GM23248 (cell line): ENCODE measurements at regions not wholly inside any gene's neighbourhood (a gene's known extent, or its start where the extent isn't known, plus 50 kb on each side); places are given as distances from the start of the nearest gene placed in this dataset.
A peak's percentile ranks its signal among the peaks of the same experiment; 100 is the strongest.

ENCODE experiments used
- DNase-seq: peaks from one replicate; pipeline ENCODE4 v3.0.0-alpha.2; 2015
- H2AFZ ChIP-seq: fragments of 200-600 bp; sonication (generic); 2 replicates; pipeline ENCODE4 v1.6.1; 2016; ENCODE audit warnings: antibody characterized with exemption
- H3F3A ChIP-seq: fragments of 200-600 bp; sonication (generic); 2 replicates; pipeline ENCODE4 v1.6.1; 2016; ENCODE audit warnings: mild to moderate bottlenecking, antibody characterized with exemption, mixed run types; ENCODE audit not compliant: insufficient read depth
- H3K27ac ChIP-seq: fragments of 200-600 bp; sonication (generic); 2 replicates; pipeline ENCODE4 v1.5.1; 2016; ENCODE audit warnings: mild to moderate bottlenecking
- H3K27me3 ChIP-seq: fragments of 200-600 bp; sonication (generic); replicated peaks from 2 replicates; pipeline ENCODE4 v1.6.1; 2016; ENCODE audit warnings: mild to moderate bottlenecking; ENCODE audit not compliant: insufficient read depth
- H3K36me3 ChIP-seq: fragments of 200-600 bp; sonication (generic); 2 replicates; pipeline ENCODE4 v1.6.1; 2016; ENCODE audit warnings: low read depth, mild to moderate bottlenecking
- H3K4me1 ChIP-seq: fragments of 200-600 bp; sonication (generic); 2 replicates; pipeline ENCODE4 v1.6.1; 2016; ENCODE audit warnings: mild to moderate bottlenecking; ENCODE audit not compliant: insufficient read depth
- H3K4me2 ChIP-seq: fragments of 200-600 bp; sonication (generic); one replicate; pipeline ENCODE4 v1.6.1; 2016; ENCODE audit warnings: mild to moderate bottlenecking; ENCODE audit not compliant: unreplicated experiment
- H3K4me3 ChIP-seq: fragments of 200-600 bp; sonication (generic); 2 replicates; pipeline ENCODE4 v1.5.1; 2016; ENCODE audit warnings: mild to moderate bottlenecking
- H3K79me2 ChIP-seq: fragments of 200-600 bp; sonication (generic); 2 replicates; pipeline ENCODE4 v1.6.1; 2016; ENCODE audit warnings: mild to moderate bottlenecking; ENCODE audit not compliant: insufficient read depth
- H3K9ac ChIP-seq: fragments of 200-600 bp; sonication (generic); 2 replicates; pipeline ENCODE4 v1.6.1; 2016; ENCODE audit warnings: mild to moderate bottlenecking
- H3K9me2 ChIP-seq: fragments of 200-600 bp; sonication (generic); 2 replicates; pipeline ENCODE4 v1.6.1; 2016; ENCODE audit warnings: mixed run types, mild to moderate bottlenecking, moderate library complexity; ENCODE audit not compliant: insufficient read depth
- H3K9me3 ChIP-seq: fragments of 200-600 bp; sonication (generic); one replicate; pipeline ENCODE4 v1.6.1; 2017; ENCODE audit warnings: low read depth
- H4K20me1 ChIP-seq: fragments of 200-600 bp; sonication (generic); 2 replicates; pipeline ENCODE4 v1.6.0; 2016; ENCODE audit not compliant: insufficient read depth
- EZH2 ChIP-seq: fragments of 200-600 bp; sonication (generic); IDR thresholded peaks from 2 replicates; pipeline ENCODE4 v1.6.1; 2018; ENCODE audit warnings: antibody characterized with exemption, mild to moderate bottlenecking; ENCODE audit not compliant: insufficient read depth, poor library complexity, severe bottlenecking
- EZH2phosphoT487 ChIP-seq: fragments of 200-600 bp; sonication (generic); IDR thresholded peaks from 2 replicates; pipeline ENCODE4 v1.6.1; 2018; ENCODE audit warnings: antibody characterized with exemption, moderate library complexity, mild to moderate bottlenecking, low read depth; ENCODE audit not compliant: insufficient read depth
- WGBS, 2 experiments: methylation state at CpG; one replicate each; pipeline ENCODE4 v1.1.6; 2015 to 2017; ENCODE audit warnings: low lambda C conversion rate in 2 of 2, low coverage in 1 of 2; ENCODE audit errors: missing lambda C conversion rate in 2 of 2; 5-methylcytosine and 5-hydroxymethylcytosine counted together
- in situ Hi-C: fragments of 300-500 bp; cut with MboI; formaldehyde crosslinking; loops from 2 replicates; pipeline ENCODE4 v1.15.0; 2020

- no peak overlapping the region for H2AFZ ChIP-seq
- peaks cover 18% of the 10 kb centered on the region for H4K20me1 ChIP-seq
- peak; percentile 27 for DNase-seq
- peaks cover 20% of the 10 kb centered on the region; the same call in 1 of the 2 replicates for H3F3A ChIP-seq
- H3K4me1 ChIP-seq = peaks cover 26% of the 10 kb centered on the region
- WGBS, 2 experiments = 10% methylated on average over 4 of the region's 4 CpGs
- no peaks in the 10 kb centered on the region; the same call in 1 of the 2 replicates for H3K27me3 ChIP-seq
- in situ Hi-C loops = no loop called here
- H3K4me2 ChIP-seq = peak overlapping the region; percentile 99
- no peaks in the 10 kb centered on the region for H3K36me3 ChIP-seq
- H3K79me2 ChIP-seq = peaks cover 59% of the 10 kb centered on the region
- no peaks in the 10 kb centered on the region for H3K9me2 ChIP-seq
- TF ChIP-seq EZH2phosphoT487 = no peak
- TF ChIP-seq EZH2 = no peak
- H3K9ac ChIP-seq = peak overlapping the region; percentile 84
- no peaks in the 10 kb centered on the region for H3K9me3 ChIP-seq
- peak overlapping the region; percentile 54 for H3K27ac ChIP-seq
- H3K4me3 ChIP-seq = peak overlapping the region; percentile 95
These were observed 402.4 kb downstream of the SHQ1 start for GRCh38 chr3:72445827-72446217.

GRCh38 chr3:72444656-72445223 lies 403.5 kb downstream of the SHQ1 start:
- H3K27me3 ChIP-seq = no peaks in the 10 kb centered on the region
- in situ Hi-C loops = no loop called here
- peaks cover 26% of the 10 kb centered on the region for H3K4me1 ChIP-seq
- no peak overlapping the region for H2AFZ ChIP-seq
- 85 to 90% methylated on average over 7 of the region's 7 CpGs for WGBS, 2 experiments
- TF ChIP-seq EZH2 (no peak), EZH2phosphoT487 (no peak)
- peaks cover 19% of the 10 kb centered on the region for H4K20me1 ChIP-seq
- peaks cover 20% of the 10 kb centered on the region; the same call in 1 of the 2 replicates for H3F3A ChIP-seq
- DNase-seq = peak; percentile 9
- no peaks in the 10 kb centered on the region for H3K36me3 ChIP-seq
- peak overlapping the region; percentile 95 for H3K4me3 ChIP-seq
- peaks cover 70% of the 10 kb centered on the region for H3K79me2 ChIP-seq
- H3K9me3 ChIP-seq = no peaks in the 10 kb centered on the region
- no peaks in the 10 kb centered on the region for H3K9me2 ChIP-seq
- no peak overlapping the region for H3K27ac ChIP-seq
- no peak overlapping the region for H3K9ac ChIP-seq
- peak overlapping the region; percentile 99 for H3K4me2 ChIP-seq

- Histone ChIP-seq H3K36me3 (no peaks in the 10 kb centered on the region), H3K27me3 (no peaks in the 10 kb centered on the region), H3K9me2 (no peaks in the 10 kb centered on the region), H3K79me2 (peaks cover 89% of the 10 kb centered on the region), H3F3A (peaks cover 14% of the 10 kb centered on the region; the same call in 1 of the 2 replicates), H3K9me3 (no peaks in the 10 kb centered on the region), H3K4me2 (no peak overlapping the region), H2AFZ (no peak overlapping the region), H3K4me1 (peaks cover 26% of the 10 kb centered on the region), H3K9ac (no peak overlapping the region), H3K4me3 (no peak overlapping the region), H4K20me1 (peaks cover 20% of the 10 kb centered on the region), H3K27ac (no peak overlapping the region)
- 97 to 98% methylated on average over 4 of the region's 4 CpGs for WGBS, 2 experiments
- no peak for TF ChIP-seq EZH2
- TF ChIP-seq EZH2phosphoT487 = no peak
- DNase-seq = no peak
- in situ Hi-C loops = no loop called here
These were observed 405.5 kb downstream of the SHQ1 start for GRCh38 chr3:72442759-72443158.

GRCh38 chr3:72441284-72441994 lies 406.8 kb downstream of the SHQ1 start:
- WGBS, 2 experiments = 79 to 81% methylated on average over 5 of the region's 5 CpGs
- Histone ChIP-seq H4K20me1 (peaks cover 27% of the 10 kb centered on the region), H3K27me3 (no peaks in the 10 kb centered on the region), H3K9ac (no peak overlapping the region), H3K4me2 (no peak overlapping the region), H3K79me2 (peaks cover 100% of the 10 kb centered on the region), H3F3A (peaks cover 14% of the 10 kb centered on the region; the same call in 1 of the 2 replicates), H3K4me1 (peaks cover 30% of the 10 kb centered on the region), H3K27ac (no peak overlapping the region), H2AFZ (no peak overlapping the region), H3K4me3 (no peak overlapping the region), H3K36me3 (no peaks in the 10 kb centered on the region), H3K9me2 (no peaks in the 10 kb centered on the region), H3K9me3 (no peaks in the 10 kb centered on the region)
- in situ Hi-C loops = no loop called here
- no peak for TF ChIP-seq EZH2phosphoT487
- no peak for TF ChIP-seq EZH2
- peak; percentile 26 for DNase-seq
